ENCODE measurements at regions not wholly inside any gene's neighbourhood (a gene's known extent, or its start where the extent isn't known, plus 50 kb on each side); places are given as distances from the start of the nearest gene placed in this dataset.
"Not testable (repeated sequence)": the region's sequence is repeated elsewhere in the genome, so short reads cannot be mapped to it uniquely, and the experiment has no call there.

DNA sequence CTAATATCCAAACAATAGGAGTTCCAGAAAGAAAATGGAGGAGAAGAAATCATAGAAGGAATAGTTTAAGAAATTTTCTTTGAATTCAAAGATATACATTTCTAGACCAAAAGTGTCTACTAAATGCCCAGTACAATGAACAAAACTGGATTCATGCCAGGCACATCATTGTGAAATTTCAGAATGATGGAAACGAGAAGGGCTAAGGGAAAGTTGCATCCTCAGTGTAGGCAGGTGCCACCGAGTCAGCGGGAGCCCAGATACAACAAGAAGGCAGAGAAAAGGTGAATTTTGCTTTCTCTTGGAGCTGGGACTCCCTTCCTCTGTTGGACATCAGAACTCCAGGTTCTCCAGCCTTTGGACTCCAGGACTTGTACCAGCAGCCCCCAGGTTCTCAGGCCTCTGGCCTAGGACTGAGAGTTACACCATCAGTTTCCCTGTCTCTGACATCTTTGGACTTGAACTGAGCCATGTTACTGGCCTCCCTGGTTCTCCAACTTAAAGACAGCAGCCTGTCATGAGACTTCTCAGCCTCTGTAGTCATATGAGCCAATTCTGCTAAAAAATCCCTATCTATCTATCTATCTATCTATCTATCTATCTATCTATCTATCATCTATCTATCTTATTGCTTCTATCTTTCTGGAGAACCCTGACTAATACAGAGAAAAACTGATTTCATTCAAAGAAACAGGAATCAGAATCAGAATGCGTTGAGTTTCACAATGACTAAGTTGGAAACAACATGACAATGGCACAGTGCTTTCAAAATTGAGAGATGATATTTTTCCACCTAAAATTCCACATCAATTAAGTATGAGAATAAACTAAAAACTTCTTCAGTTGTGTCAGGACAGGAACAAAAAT lies 207.7 kb downstream of the FAM43A start:
- DNase-seq (ENCODE audit: low spot score) (no peak), ATAC-seq (no peak)
- intact Hi-C loops (cut with DNase I), result no loop called here

DNA sequence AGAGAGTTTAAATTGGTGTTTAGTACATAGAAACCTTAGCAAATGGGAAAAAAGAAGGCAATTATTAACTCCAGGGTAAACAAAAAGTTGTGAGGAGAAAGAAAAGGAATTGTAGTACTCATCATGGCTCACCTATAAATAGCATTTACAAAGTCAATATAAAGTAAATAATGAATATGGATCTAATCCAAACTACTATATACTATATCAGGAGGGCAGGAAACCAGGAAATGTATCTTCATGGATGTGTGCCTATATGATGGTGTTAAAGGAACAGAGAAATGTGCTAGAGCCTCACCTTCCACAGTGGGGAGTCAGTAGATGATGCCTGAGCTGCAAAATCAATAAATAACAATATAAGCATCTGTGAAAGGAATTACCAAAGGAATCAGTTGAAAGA lies 208.9 kb downstream of the FAM43A start:
- ATAC-seq (no peak), DNase-seq (ENCODE audit: low spot score) (no peak)
- intact Hi-C loops (cut with DNase I), result no loop called here

DNA sequence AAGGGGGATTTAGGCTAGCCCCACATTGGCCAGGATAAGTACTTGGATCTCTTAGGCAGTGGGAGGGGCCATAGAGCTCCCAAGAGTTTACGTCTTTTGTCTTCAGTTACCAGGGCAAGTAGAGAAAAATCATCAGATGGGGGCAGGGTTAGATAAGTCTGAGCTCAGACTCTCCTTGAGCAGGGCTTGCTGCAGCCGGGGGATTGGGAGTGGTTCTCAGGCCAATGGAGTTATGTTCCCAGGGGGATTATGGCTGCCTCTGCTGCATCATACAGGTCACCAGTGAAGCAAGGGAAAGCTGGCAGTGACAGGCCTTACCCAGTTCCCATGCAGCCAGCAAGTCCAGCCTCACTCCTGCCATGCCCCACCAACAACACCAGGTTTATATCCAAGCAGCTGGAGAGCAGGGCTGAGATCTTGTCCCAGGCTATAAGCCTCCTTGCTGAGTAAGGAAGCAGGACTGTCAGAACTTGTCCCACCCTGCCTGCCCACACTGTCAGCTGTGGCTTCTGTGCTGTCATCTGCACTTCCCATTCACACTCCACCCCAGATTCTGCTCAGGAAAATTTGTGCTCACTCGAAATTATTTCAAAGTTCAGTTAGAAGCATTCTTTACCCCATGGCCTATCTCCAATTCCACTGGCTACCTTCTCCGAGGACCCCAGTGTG lies 215.3 kb downstream of the FAM43A start:
- intact Hi-C loops (cut with DNase I), result no loop called here
- ATAC-seq, result no peak
- DNase-seq (ENCODE audit: low spot score), result no peak

DNA sequence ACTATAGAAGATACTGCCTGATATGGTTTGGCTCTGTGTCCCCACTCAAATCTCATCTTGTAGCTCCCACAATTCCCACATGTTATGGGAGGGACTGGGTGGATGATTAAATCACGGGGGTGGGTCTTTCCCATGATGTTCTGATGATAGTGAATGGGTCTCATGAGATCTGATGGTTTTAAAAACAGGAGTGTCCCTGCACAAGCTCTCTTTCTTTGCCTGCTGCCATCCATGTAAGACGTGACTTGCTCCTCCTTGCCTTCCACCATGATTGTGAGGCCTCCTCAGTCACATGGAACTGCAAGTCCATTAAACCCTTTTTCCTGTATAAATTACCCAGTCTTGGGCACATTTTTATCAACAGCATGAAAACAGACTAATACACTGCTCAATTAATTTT lies 217.8 kb downstream of the FAM43A start:
- intact Hi-C loops (cut with DNase I); DNase-seq (ENCODE audit: low spot score); ATAC-seq: not testable (repeated sequence)

DNA sequence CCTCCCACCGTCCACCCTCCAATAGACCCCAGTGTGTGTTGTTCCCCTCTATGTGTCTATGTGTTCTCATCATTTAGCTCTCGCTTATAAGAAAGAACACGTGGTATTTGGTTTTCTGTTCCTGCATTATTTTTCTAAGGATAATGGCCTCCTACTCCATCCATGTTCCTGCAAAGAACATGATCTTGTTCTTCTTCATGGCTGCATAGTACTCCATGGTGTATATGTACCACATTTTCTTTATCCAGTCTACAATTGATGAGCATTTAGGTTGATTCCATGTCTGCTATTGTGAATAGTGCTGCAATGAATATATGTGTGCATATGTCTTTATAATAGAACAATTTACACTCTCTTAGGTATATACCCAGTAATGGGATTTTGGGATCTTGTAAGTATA lies 219.3 kb downstream of the FAM43A start:
- ATAC-seq; DNase-seq (ENCODE audit: low spot score); intact Hi-C loops (cut with DNase I): not testable (repeated sequence)

DNA sequence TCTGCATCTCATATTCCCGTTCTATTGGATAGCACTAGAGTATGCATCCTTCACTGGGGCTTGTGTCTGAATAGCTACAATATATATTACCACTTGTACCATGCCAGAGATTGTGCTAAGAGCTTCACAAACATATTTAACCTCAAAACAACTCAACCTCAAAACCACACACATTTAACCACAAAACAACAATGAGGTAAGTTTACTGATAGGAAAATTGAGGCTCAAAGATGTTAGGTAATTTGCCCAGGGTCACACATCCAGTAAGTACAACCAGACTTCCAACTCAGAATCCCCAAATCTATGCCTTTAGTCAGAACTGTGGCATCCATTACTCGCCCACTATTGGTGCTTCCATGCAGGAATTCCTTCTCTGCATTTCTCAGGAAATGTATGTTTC lies 220.0 kb downstream of the FAM43A start:
- DNase-seq (ENCODE audit: low spot score), result no peak
- intact Hi-C loops (cut with DNase I), result no loop called here
- ATAC-seq, result no peak

DNA sequence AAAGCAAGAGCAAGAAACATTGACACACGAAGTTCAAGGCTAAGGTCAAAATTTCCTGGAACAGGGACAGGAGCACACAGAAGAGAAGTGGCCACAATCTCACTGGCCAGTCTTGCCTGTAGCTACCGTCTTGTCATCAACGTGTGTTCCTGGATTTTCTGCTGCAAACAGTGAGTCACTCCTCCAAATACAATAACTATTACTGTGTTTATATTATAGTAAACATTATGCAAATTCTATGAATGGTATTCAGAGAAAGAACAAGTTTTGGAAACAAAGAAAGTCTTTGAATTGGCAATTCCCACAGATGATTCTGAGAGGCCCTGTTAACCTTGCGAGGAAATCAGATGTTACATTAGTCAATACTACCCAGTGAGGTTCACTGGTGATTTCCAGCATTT lies 220.5 kb downstream of the FAM43A start:
- intact Hi-C loops (cut with DNase I), result no loop called here
- ATAC-seq, result no peak
- no peak for DNase-seq (ENCODE audit: low spot score)

DNA sequence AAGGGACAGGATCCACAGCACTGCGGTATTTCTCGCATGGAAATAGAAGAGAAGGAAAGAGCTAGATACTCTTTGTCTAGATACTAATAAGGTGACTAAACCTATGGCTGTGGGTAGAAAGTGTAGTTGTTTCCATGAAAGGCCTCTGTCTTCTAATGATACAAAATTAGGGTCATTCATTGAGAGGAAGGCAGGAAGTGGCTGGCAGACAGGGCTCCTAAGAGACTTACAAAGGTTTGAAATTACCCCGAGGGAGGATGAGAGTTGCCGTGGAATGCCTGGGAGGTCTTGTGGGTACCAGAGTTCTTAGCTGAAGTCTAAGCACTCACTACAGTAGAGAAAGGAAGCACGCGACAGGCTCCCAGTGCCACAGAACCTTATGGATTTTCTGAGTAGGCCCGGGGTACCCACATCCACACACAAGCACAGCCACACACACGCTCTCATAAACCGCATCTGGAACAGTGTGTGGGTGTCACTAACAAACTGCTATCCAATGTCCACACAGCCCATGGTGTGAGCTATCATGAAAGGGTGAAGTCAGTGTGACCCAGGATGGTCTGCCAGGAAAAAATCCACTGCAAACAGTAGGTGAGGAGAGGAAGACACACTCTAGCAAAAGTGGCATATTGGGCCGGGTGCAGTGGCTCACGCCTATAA lies 221.4 kb downstream of the FAM43A start:
- ATAC-seq (no peak), DNase-seq (ENCODE audit: low spot score) (no peak)
- intact Hi-C loops (cut with DNase I), result no loop called here

DNA sequence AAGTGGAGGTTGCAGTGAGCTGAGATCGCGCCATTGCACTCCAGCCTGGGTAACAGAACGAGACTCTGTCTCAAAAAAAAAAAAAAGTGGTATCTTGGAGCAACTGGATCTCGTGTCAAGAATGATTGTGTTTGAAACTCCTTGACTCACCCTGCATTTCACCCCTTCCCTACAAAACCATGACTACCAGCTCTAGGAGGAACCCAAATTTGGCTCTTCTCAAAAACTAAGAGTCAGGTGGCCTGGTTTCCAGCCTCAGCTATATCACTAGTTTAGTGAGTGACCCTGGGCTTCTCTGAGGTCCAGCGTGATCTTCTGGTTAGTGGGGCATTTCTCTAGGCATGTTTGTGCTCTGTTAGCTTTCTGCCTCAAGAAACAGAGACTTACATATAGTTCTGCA lies 222.1 kb downstream of the FAM43A start:
- no peak for ATAC-seq
- DNase-seq (ENCODE audit: low spot score), result no peak
- intact Hi-C loops (cut with DNase I), result no loop called here

DNA sequence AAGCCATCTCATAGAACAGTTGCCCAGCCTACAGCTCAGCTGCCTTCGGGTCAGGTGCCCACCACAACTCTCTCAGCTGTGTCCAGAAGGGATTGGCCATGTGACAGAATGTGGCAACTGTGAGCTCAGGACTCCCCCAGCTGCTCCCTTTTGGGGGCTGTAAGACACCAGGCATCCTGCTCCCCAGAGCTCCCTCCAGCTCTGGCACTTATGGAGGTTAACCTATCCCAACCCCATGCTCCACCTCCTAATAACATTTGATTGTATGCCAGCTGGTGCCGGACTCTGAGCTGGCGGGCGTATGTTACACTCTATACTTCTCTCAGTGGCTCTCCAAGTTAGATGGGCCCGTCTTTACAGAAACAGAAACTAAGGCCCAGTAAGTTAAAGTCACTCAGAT lies 222.8 kb downstream of the FAM43A start:
- ATAC-seq (no peak), DNase-seq (ENCODE audit: low spot score) (no peak)
- intact Hi-C loops (cut with DNase I), result no loop called here

DNA sequence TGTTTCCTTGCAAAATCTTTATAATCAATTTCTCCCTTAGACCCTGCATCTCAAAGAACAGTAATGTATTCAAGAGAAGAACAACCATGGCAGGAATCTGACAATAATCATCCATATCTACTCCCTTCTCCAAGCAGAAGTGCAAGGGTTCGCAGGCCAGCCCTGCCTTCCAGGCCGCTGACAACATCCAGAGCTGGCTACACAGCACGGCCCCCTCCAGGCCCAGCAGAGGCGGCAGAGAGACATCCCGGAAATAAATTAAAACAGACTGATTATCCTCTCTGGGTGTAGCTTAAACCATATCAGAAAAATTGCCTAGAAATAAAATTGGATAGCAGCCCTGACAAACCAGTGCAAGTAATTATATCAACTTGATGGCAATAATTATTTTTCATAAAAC lies 223.3 kb downstream of the FAM43A start:
- intact Hi-C loops (cut with DNase I), result no loop called here
- ATAC-seq (no peak), DNase-seq (ENCODE audit: low spot score) (no peak)

DNA sequence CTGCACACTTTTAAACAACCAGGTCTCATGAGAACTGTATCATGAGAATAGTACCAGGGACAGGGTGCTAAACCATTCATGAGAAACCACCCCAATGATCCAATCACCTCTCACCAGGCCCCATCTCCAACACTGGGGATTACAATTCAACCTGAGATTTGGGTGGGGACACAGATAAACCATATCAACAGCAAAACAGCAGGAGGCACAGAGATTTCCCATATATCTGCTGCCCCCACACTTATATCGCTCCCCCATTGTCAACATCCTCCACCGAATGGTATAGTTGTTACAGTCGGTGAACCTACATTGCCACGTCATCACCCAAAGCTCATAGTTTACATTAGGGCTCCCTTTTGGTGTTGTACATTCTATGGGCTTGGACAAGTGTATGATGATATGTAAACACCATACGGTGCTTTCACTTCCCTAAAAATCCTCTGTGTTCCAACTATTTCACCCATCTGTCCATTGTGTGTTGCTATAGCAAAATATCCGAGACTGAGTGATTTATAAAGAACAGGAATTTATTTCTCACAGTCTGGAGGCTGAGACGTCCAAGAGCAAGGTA lies 224.8 kb downstream of the FAM43A start:
- ATAC-seq (no peak), DNase-seq (ENCODE audit: low spot score) (no peak)
- intact Hi-C loops (cut with DNase I), result no loop called here

DNA sequence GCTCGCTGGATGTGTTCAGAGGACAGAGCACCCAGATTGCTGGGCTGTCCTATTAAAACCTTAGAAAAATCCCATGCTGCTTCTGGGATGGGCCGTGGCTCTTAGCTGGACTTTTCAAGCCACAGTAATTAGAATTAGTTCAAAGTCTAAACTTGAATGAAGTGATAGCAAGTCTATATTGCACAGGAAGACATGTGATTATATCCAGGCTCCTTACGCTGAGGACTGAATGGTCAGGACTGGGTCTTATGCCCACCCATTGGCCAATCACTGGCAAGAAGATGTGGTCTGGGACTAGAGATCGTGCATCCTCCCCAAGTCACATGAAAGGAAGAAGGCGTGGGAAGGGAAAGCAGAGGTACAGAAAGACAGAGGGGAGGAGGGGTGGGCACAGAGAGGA lies 227.6 kb downstream of the FAM43A start:
- no peak for ATAC-seq

DNA sequence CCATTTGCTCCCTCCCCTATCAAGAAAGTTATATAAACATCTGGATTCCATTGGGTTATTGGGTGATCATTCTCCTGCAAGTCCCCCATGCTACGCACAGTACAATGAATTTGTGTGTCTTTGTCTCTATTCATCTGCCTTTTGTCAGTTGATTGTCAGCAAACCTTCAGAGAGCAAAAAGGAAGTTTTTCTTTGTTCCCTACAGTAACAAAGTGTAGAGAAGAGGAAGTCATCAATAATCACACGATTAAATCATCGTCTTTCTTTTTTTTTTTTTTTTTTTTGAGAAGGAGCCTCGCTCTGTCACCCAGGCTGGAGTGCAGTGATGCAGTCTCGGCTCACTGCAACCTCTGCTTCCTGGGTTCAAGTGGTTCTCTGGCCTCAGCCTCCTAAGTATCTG lies 239.2 kb downstream of the FAM43A start:
- ATAC-seq; DNase-seq (ENCODE audit: low spot score); intact Hi-C loops (cut with DNase I): not testable (repeated sequence)

More for the DNA sequence above, 227.6 kb downstream of the FAM43A start:
- DNase-seq (ENCODE audit: low spot score), result no peak
- intact Hi-C loops (cut with DNase I), result no loop called here

DNA sequence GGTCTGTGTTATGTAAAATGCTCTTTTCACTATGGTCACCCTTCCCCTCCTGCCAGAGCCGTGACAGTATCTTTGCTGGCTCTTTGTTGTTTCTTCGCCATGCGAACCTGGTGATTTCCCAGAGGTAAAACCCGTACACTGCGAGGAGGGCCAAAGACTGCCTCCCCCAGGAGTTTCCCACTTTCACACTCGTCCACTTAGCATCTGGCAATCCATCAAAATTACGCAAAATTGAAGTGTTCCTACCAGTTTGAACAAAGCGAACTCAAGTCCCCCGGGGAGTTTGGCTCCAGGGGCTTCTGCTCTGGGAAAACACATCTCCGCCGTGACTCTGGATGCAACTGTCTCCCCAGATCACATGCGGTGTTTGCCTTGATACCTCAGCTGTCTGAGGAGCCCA lies 239.9 kb downstream of the FAM43A start:
- intact Hi-C loops (cut with DNase I), result no loop called here
- ATAC-seq (no peak), DNase-seq (ENCODE audit: low spot score) (no peak)

DNA sequence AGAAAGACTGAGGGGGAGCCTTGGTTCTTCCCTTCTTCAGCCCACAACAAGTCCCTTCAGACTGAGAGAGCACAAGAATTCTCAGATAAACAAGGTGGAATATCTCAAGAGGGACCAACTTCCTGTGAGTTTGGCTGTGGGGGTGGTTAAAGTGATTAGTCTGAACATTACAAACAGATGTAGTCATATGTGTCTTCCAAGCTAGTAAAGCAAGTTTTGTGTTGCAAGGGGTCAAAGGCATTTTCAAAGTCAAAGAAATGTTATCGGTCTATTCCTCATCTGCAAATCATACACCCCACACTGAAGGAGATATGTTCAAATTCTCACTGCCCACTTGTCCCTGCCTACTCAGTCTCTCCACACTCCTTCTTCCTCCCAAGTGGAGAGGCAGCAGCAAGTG lies 242.5 kb downstream of the FAM43A start:
- intact Hi-C loops (cut with DNase I), result no loop called here
- ATAC-seq (peak; percentile 61), DNase-seq (ENCODE audit: low spot score) (no peak)

DNA sequence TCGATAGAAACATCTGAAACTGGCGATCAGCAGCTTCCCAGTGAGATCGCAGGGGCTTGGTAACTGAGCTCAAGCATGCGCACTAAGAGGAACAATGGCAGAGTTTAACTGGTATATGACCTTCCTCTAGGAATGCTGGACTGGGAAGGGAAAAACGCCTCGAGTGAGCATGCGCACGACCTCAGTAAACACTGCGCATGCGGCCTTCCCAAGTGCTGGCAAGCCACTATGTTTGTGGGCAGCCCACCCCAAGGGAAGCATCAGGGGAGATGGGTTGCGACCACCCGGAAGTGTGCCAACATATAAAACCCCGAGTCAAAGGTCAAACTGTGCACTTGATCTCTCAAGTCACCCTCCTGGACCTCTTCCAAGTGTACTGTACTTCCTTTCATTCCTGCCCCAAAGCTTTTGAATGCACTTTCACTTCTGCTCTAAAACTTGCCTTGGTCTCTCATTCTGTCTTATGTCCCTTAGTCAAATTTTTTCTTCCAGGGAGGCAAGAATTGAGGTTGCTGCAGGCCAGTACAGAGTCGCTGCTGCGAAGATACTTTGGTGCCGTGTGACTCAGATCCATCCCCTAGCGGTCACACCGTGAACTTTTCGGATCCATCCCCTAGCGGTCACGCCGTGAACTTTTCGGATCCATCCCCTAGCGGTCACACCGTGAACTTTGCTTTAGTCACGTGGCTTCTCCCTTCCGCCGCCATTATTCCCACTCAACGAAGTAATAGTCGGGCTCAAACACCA lies 243.3 kb downstream of the FAM43A start:
- peak; percentile 87 for ATAC-seq

DNA sequence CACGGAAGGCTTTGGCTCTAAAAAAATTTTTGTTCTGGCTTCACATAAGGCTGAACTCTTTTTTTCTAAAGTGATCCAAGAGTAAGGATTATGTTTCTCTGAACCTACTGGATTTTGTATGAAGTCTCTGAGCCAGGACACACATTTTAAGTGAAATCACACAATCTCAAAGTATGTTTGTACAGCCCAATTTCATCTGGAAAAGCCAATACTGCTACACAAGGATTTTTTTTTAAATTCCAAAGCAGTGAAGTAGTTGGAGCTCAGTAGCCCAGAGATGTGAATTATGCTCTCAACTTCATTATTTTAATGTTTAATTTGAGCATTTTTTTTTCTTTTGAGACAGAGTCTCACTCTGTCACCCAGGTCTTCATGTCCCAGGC lies 243.9 kb downstream of the FAM43A start:
- DNase-seq (ENCODE audit: low spot score), result no peak
- intact Hi-C loops (cut with DNase I), result no loop called here
- ATAC-seq, result no peak

More for the DNA sequence above, 243.3 kb downstream of the FAM43A start:
- peak; percentile 82 for DNase-seq (ENCODE audit: low spot score)
- intact Hi-C loops (cut with DNase I), result no loop called here
